Karpas-422 (cell line): ENCODE measurements at regions not wholly inside any gene's neighbourhood (a gene's known extent, or its start where the extent isn't known, plus 50 kb on each side); places are given as distances from the start of the nearest gene placed in this dataset.

Source experiments
- DNase-seq: peaks from one replicate; pipeline ENCODE4 v3.0.0-alpha.2; 2015
- H2AFZ ChIP-seq: fragments of 200-600 bp; sonication (generic); 2 replicates; pipeline ENCODE4 v1.6.1; 2014; ENCODE audit warnings: antibody characterized with exemption, low read length, mixed read lengths
- H3K27ac ChIP-seq: fragments of 200-600 bp; sonication (generic); 2 replicates; pipeline ENCODE4 v1.5.1; 2014; ENCODE audit warnings: mild to moderate bottlenecking, low read length, moderate library complexity
- H3K27me3 ChIP-seq: fragments of 200-600 bp; sonication (generic); 2 replicates; pipeline ENCODE4 v1.6.1; 2014; ENCODE audit warnings: low read length, mixed read lengths
- H3K36me3 ChIP-seq: fragments of 200-600 bp; sonication (generic); 2 replicates; pipeline ENCODE4 v1.6.1; 2014; ENCODE audit warnings: low read length, mixed read lengths; ENCODE audit not compliant: insufficient read depth
- H3K4me1 ChIP-seq: fragments of 200-600 bp; sonication (generic); 2 replicates; pipeline ENCODE4 v1.6.1; 2014; ENCODE audit warnings: mild to moderate bottlenecking, low read length, mixed read lengths
- H3K4me2 ChIP-seq: fragments of 200-600 bp; sonication (generic); 2 replicates; pipeline ENCODE4 v1.6.1; 2014; ENCODE audit warnings: low read length, low read depth, mild to moderate bottlenecking; ENCODE audit not compliant: poor library complexity, severe bottlenecking
- H3K4me3 ChIP-seq: fragments of 200-600 bp; sonication (generic); 2 replicates; pipeline ENCODE4 v1.5.1; 2014; ENCODE audit warnings: mild to moderate bottlenecking, antibody characterized with exemption, low read length, mixed read lengths
- H3K79me2 ChIP-seq: fragments of 200-600 bp; sonication (generic); 2 replicates; pipeline ENCODE4 v1.6.1; 2014; ENCODE audit warnings: mild to moderate bottlenecking, low read length, mixed read lengths
- H3K9ac ChIP-seq: fragments of 200-600 bp; sonication (generic); 2 replicates; pipeline ENCODE4 v1.6.0; 2014; ENCODE audit warnings: low read length
- H3K9me2 ChIP-seq: fragments of 200-600 bp; sonication (generic), shearing (Covaris generic); replicated peaks from 2 replicates; pipeline ENCODE4 v1.6.0; 2014; ENCODE audit warnings: mild to moderate bottlenecking, low read length, moderate library complexity; ENCODE audit not compliant: insufficient read depth
- H3K9me3 ChIP-seq: fragments of 300-700, 200-600 bp; sonication (generic); 2 replicates; pipeline ENCODE4 v1.6.1; 2014; ENCODE audit warnings: low read length, mixed read lengths
- H4K20me1 ChIP-seq: fragments of 200-600 bp; sonication (generic); 2 replicates; pipeline ENCODE4 v1.6.1; 2014; ENCODE audit warnings: mild to moderate bottlenecking, antibody characterized with exemption, low read length, low read depth; ENCODE audit not compliant: insufficient read depth

DNA sequence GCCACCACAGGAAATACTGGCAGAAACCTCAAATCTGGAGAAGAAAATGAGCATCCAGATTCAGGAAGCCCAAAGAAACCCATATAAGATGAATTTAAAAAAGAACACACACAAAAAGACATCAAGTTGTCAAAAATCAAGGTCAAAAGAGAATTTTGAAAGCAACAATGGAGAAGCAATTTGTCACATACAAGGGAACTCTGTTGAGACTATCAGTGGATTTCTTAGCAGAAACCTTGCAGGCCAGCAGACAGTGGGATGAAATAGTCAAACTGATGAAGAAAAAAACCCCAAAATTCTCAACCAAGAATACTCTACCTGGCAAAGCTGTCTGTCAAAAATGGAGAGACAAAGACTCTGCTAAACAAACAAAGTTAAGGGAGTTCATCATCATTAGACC is 272.6 kb downstream of the ADCYAP1 start:
- Histone ChIP-seq H3K27me3 (no peaks in the 10 kb centered on the region), H4K20me1 (no peaks in the 10 kb centered on the region), H3K36me3 (no peaks in the 10 kb centered on the region), H3K4me3 (no peak overlapping the region), H3K79me2 (no peaks in the 10 kb centered on the region), H3K4me2 (no peak overlapping the region), H2AFZ (no peak overlapping the region), H3K4me1 (no peaks in the 10 kb centered on the region), H3K27ac (no peak overlapping the region), H3K9me2 (no peaks in the 10 kb centered on the region), H3K9ac (no peak overlapping the region), H3K9me3 (peaks cover 31% of the 10 kb centered on the region)
- DNase-seq, result no peak

DNA sequence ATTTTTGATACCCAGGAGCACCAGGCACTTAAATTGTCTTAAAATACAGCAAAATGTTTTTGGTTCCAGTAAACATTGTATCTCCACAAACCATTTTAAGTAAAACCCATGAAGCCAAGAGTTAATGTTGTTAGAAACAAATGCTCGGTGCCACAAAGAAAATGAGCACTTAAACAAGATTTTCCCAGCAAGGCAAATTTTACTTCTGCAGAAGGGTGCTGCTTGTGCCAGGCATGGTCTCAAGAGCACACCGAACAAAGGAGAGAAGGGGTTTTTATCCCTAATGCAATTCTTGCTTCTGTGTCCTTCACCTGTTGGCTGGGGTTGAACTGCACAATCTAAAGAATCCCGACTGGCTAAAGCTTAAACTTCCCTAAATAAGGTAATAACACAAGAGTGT is 286.7 kb downstream of the ADCYAP1 start:
- no peaks in the 10 kb centered on the region; the same call in 1 of the 2 replicates for H3K9me2 ChIP-seq
- no peaks in the 10 kb centered on the region for H4K20me1 ChIP-seq
- DNase-seq, result no peak
- no peaks in the 10 kb centered on the region for H3K36me3 ChIP-seq
- no peak overlapping the region for H3K4me3 ChIP-seq
- no peak overlapping the region for H2AFZ ChIP-seq
- no peak overlapping the region for H3K9ac ChIP-seq
- H3K79me2 ChIP-seq, result no peaks in the 10 kb centered on the region
- no peaks in the 10 kb centered on the region for H3K4me1 ChIP-seq
- no peaks in the 10 kb centered on the region for H3K27me3 ChIP-seq
- H3K27ac ChIP-seq, result no peak overlapping the region
- peaks cover 20% of the 10 kb centered on the region for H3K9me3 ChIP-seq
- H3K4me2 ChIP-seq, result no peak overlapping the region

DNA sequence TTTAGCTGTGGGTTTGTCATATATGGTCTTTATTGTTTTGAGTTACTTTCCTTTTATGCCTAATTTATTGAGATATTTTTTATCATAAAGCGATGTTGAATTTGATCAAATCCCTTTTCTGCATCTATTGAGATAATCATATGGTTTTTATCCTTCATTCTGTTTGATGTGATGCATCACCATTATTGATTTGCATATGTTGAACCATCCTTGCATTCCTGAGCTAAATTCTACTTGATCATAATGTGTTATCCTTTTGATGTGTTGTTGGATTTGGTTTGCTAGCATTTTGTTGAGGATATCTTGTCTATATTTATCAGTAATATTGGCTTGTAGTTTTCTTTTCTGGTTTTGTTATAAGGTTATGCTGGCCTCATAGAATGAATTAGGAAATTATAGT is 308.5 kb downstream of the ADCYAP1 start:
- Histone ChIP-seq H4K20me1 (no peaks in the 10 kb centered on the region), H3K4me1 (no peaks in the 10 kb centered on the region), H3K27me3 (no peaks in the 10 kb centered on the region), H3K79me2 (no peaks in the 10 kb centered on the region), H3K4me2 (no peak overlapping the region), H2AFZ (no peak overlapping the region), H3K9me2 (no peaks in the 10 kb centered on the region), H3K4me3 (no peak overlapping the region), H3K9me3 (peaks cover 28% of the 10 kb centered on the region), H3K27ac (no peak overlapping the region), H3K9ac (no peak overlapping the region), H3K36me3 (no peaks in the 10 kb centered on the region)
- no peak for DNase-seq

DNA sequence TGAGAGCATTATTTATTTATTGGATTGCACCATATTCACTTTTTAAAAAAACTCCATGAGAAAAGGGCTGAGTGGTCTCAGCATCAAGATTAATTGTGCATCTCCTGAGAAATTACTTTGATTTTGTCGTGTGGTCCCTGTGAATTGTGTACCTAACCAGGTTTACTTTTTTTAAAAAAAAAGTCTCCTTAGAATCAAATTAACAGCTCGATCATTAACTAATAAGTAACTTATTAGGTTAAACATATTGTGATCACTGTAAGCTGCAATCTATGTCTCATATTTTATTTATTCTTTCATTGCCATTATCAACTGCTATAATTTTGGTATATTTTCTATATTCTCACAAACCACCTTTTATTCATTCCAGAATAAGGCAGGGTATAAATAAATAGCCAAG is 318.2 kb downstream of the ADCYAP1 start:
- H3K79me2 ChIP-seq, result no peaks in the 10 kb centered on the region
- H4K20me1 ChIP-seq, result no peaks in the 10 kb centered on the region
- no peak overlapping the region for H3K27ac ChIP-seq
- H3K9me2 ChIP-seq, result no peaks in the 10 kb centered on the region
- no peak overlapping the region for H2AFZ ChIP-seq
- DNase-seq, result no peak
- H3K4me3 ChIP-seq, result no peak overlapping the region
- no peaks in the 10 kb centered on the region for H3K36me3 ChIP-seq
- H3K4me2 ChIP-seq, result no peak overlapping the region
- no peaks in the 10 kb centered on the region for H3K27me3 ChIP-seq
- H3K9ac ChIP-seq, result no peak overlapping the region
- no peaks in the 10 kb centered on the region for H3K4me1 ChIP-seq
- H3K9me3 ChIP-seq, result peaks cover 20% of the 10 kb centered on the region

DNA sequence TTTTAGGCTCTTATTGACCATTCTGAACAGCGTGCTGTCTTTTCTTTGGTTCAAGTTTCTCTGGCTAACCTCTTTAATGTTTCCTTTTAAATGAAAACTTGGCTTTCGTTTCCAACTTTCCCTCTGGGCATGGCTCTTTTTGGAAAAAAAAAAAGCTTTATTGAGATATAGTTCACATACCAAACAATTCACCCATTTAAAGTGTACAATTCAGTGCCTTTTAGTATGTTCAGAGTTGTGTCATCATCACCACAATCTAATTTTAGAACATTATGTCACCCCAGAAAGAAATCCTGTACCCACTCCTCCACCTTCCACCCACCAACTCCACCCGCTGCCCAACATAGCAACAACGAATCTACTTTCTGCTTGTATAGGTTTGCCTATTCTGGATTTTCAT is 322.4 kb downstream of the ADCYAP1 start:
- H3K9me3 ChIP-seq, result peaks cover 7% of the 10 kb centered on the region; the same call in 1 of the 2 replicates
- no peak overlapping the region for H2AFZ ChIP-seq
- H3K27me3 ChIP-seq, result no peaks in the 10 kb centered on the region

DNA sequence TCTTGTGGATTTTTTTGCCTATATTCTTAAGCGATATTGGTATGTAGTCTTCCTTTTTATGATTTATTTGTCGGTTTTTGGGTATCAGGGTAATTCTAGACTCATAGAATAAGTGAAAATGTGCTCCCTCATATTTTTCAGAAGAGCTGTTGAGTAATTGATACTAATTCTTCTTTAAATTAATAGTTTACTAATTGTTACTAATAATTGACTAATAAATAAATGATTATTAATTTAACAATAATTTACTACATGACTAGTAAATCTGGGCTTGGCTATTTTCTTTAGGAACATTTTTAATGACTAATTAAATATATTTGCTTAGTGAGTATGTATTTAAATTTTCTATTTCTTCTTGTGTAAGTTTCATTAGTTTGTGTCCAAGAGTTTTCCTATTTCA is 325.0 kb downstream of the ADCYAP1 start:
- DNase-seq, result no peak
- H3K9me2 ChIP-seq, result no peaks in the 10 kb centered on the region

More for the DNA sequence above, 322.4 kb downstream of the ADCYAP1 start:
- no peak for DNase-seq
- Histone ChIP-seq H3K27ac (no peak overlapping the region), H3K79me2 (no peaks in the 10 kb centered on the region), H3K4me1 (no peaks in the 10 kb centered on the region), H3K9me2 (no peaks in the 10 kb centered on the region), H3K4me2 (no peak overlapping the region), H3K4me3 (no peak overlapping the region), H4K20me1 (no peaks in the 10 kb centered on the region), H3K9ac (no peak overlapping the region), H3K36me3 (no peaks in the 10 kb centered on the region)

DNA sequence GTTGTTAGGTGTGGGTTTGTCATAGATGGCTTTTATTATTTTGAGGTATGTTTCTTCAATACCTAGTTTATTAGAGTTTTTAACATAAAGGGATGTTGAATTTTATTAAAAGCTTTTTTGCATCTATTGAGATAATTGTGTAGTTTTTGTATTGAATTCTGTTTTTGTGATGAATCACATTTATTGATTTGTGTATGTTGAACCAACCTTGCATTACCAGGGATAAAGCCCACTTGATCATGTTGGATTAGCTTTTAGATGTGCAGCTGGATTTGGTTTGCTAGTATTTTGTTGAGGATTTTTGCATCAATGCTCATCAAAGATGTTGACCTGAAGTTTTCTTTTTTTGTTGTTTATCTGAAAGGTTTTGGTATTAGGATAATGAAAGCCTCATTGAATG is 328.2 kb downstream of the ADCYAP1 start:
- no peak overlapping the region for H3K4me2 ChIP-seq

More for the DNA sequence above, 325.0 kb downstream of the ADCYAP1 start:
- Histone ChIP-seq H3K9ac (no peak overlapping the region), H3K27ac (no peak overlapping the region), H3K79me2 (no peaks in the 10 kb centered on the region), H4K20me1 (no peaks in the 10 kb centered on the region), H3K36me3 (no peaks in the 10 kb centered on the region), H3K9me3 (peaks cover 4% of the 10 kb centered on the region; the same call in 1 of the 2 replicates), H3K4me1 (no peaks in the 10 kb centered on the region), H3K4me2 (no peak overlapping the region), H3K4me3 (no peak overlapping the region), H2AFZ (no peak overlapping the region), H3K27me3 (no peaks in the 10 kb centered on the region)

DNA sequence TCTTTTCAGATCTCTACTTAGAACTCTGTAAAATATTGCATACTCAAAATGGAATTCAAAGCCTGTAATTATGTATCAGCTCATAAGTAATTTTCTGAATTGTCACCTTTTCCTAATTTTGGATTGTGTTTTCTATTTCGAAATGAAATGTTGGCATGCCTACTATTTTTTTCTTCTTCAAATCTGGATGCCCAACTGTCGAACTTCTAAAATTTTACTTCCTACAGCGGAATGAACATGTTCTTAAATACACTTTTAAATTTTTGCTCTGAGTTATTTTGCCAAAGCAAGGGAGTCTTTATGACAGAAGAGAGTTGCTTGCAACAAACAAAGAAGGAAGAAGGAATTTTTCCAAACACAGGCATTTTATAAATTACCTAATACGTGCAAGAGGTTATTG is 336.0 kb downstream of the ADCYAP1 start:
- H3K27me3 ChIP-seq, result no peaks in the 10 kb centered on the region
- H3K9me3 ChIP-seq, result peaks cover 27% of the 10 kb centered on the region
- no peak overlapping the region for H3K27ac ChIP-seq
- no peaks in the 10 kb centered on the region for H3K9me2 ChIP-seq
- no peak overlapping the region for H3K9ac ChIP-seq
- no peaks in the 10 kb centered on the region for H3K36me3 ChIP-seq
- no peaks in the 10 kb centered on the region for H3K4me1 ChIP-seq
- no peak overlapping the region for H3K4me3 ChIP-seq
- no peak for DNase-seq
- H2AFZ ChIP-seq, result no peak overlapping the region
- H3K4me2 ChIP-seq, result no peak overlapping the region
- no peaks in the 10 kb centered on the region for H4K20me1 ChIP-seq
- no peaks in the 10 kb centered on the region for H3K79me2 ChIP-seq

More for the DNA sequence above, 328.2 kb downstream of the ADCYAP1 start:
- Histone ChIP-seq H3K36me3 (no peaks in the 10 kb centered on the region), H3K9me2 (no peaks in the 10 kb centered on the region), H3K9ac (no peak overlapping the region), H3K27ac (no peak overlapping the region), H4K20me1 (no peaks in the 10 kb centered on the region), H2AFZ (no peak overlapping the region), H3K9me3 (peaks cover 9% of the 10 kb centered on the region; the same call in 1 of the 2 replicates), H3K27me3 (no peaks in the 10 kb centered on the region), H3K4me1 (no peaks in the 10 kb centered on the region), H3K4me3 (no peak overlapping the region), H3K79me2 (no peaks in the 10 kb centered on the region)
- no peak for DNase-seq
